HG02610 (cell line): ENCODE measurements at regions not wholly inside any gene's neighbourhood (a gene's known extent, or its start where the extent isn't known, plus 50 kb on each side); places are given as distances from the start of the nearest gene placed in this dataset.

ENCODE experiments used
- ATAC-seq: cut with Tn5 transposase; IDR thresholded peaks from one replicate; pipeline ENCODE4 v1.9.1; 2021; ENCODE audit warnings: mild to moderate bottlenecking, moderate library complexity; ENCODE audit not compliant: unreplicated experiment

DNA sequence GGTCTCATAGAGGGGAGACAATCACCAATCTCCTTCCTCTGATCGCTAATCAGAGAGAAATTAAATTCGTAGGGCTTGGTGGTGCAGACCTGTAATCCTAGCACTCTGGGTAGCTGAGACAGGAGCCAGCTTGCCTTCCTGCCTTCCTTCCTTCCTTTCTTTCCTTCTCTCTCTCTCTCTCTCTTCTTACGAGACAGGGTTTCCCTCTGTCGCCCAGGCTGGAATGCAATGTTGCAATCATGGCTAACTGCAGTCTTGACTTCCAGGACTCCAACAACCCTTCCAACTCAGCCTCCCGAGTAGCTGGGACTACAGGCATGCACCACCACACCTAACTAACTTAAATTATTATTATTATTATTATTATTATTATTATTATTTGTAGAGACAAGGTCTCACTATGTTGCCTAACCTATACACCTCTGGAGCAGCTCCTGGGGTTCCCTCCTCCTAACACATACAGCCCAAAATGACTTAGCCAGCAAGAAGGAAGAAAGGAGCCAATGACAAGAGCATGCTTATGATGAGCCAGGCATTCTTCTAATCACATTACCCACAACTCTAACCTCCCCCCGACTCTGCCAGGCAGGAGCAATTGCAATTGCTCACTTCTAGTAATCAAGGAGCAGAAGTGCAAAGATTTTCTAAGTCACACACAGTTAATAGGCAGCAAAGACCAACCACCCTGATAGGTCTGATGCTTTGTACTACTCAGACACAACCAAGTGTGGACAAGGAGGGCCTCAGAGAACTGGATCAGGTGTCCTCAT, 105.4 kb upstream of the F3 start:
- ATAC-seq, result no peak

DNA sequence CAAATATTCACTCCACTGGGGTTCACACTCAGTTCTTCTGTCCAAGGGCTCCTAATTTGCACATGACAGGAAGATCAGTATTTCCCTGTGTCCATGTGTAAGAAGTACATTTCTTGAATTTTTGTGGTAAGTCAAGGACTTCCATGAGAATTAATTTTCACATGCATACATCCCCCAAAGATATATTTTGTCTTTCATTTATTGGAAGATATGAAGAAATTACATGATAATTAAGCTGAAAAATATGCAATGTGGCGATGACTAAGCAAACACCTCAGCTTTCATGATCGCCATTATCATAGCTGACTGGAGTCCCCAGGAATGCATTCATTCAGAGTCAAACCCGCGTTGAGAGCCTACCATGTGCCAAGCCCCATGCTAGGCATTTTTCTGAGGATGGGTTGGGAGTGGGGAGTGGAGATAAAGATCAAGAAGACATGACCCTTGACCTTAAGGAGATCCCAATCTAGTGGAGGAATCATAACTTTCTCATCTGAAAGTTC, 104.6 kb upstream of the F3 start:
- no peak for ATAC-seq

DNA sequence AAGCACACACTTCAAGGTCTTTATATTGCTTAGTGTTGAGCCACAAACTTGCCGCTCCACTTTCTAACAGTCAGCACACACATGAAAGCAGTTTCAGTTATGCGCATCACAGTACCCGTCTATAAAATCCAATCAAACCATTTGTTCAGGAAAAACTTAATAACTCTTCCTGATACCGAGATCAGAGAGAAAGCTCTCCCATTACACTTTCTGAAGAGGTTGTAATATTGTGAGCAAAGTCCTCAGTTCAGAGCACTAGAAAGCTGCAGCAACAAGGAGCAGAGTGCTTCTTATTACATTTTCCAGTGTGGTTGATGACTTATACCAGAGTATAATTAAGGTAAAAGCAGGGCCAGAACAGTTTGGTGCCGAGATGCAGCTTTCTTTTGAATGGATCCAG, 102.8 kb upstream of the F3 start:
- ATAC-seq, result no peak

DNA sequence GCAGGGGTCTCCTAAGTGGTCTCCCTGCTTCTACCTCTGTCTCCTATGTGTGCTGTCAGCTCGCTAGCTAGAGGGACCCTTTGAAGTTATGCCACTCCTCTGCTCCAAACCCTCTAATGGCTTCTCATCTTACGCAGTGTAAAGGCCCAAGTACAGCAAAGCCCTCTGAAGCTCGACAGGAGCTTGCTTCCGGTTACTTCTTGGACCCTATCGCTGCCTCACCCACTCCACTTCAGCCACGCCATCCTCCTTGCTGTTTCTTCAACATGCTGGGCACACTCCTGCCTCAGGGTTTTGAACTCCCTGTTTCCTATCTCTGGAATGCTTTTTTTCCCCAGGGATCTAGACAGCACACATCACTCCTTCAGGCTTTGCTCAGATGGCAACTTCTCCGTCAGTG, 102.3 kb upstream of the F3 start:
- no peak for ATAC-seq

DNA sequence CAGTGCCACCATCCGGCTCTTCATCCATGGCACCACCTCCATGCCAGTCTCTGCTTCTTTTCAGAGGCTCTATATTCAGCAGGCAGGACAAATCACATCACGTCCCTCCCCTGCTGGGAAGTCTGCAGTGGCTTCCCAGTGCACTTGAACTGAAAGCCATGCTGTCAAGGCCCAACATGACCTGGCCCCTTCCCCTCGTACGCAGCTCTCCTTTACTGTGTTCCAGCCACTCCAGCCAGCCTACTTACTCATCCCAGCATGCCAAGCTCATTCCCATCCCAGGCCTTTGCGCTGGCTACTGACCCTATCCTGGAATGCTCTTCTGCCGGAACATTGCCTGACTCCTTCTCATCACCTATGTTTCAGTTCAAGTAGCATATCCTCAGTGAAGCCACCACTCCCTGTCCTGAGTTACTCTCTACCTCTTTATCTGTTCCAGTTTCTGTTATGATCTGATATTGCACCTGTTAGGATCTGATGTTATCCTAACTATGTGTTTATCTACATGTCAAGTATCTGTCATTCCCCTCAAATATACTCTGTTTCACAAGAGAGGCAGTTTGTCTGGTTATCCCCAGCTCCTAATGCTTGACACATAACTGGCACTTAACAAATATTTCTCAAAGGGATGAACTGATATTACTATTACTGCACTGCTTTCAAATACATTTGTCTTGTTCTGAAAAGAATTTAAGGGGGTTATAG, 101.2 kb upstream of the F3 start:
- no peak for ATAC-seq

DNA sequence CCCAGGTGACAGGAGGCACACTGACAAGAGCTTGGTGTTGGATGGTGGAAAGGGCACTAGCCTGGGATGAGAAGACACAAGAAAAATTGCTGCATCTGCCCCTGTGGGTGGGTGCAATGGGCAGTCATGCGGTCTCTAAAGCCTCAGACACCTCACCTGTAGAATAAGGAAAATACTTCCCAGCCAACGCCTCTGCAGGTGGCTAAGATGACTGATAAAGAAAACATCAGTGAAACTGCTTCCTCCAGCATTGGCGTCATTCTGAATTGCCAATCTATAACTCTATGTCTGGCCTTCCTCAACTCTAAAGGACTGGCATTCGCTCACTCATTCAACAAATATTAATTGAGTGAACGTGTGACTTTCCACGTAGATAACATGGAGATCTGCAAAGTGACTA, 100.4 kb upstream of the F3 start:
- ATAC-seq, result no peak

DNA sequence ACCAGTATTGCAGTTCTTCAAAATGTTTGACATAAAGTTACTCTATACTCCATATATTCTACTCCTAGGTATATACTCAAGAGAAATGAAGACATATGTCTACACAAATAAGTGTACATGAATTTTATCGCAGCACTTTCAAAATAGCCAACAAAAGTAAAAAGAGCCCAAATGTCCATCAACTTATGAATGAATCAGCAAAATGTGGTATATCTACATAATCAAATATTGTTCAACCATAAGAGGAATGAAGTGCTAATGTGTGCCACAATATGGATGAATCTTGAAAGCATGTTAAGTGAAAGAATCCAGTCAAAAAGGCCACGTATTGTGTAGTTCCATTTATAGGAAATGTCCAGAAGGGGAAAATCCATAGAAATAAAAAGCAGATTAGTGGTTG, 98.6 kb upstream of the F3 start:
- no peak for ATAC-seq

DNA sequence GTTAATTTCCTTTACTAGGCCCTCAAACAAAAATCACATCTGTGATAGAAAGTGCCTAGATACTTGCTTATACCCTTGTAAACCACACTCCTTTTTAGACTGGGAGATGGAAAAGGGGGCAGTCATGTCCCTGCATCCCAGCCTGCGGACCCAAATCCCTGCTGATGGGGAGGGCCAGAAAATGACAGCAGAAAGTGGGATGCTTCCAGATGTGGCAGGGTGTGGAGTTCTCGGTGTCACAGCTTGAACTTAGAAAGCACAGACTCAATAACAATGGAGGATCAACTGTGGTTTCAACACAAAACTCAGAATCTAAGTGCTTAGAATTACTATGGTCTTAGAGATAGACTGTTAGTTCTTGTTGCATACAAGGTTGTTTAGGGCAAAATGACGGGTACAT, 95.6 kb upstream of the F3 start:
- no peak for ATAC-seq

DNA sequence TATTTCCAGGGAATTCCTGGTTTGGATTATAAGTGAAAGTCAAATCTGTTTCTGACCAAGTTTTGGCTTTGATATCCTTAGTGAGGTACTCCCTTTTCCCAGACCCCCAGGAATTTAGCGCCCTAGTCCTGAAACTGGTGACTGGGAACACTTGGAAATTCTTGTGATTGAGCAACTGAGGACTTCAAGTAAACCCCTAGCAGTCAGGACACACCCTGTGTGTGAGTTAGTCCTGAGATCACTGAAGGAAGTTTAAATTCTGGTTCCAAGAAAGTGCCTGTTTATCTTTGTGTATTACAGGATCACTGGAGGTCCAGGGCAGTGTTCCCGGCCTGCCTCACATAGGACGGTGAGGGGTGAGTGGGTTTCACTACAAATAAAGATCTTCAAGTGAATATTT, 95.1 kb upstream of the F3 start:
- ATAC-seq, result no peak

DNA sequence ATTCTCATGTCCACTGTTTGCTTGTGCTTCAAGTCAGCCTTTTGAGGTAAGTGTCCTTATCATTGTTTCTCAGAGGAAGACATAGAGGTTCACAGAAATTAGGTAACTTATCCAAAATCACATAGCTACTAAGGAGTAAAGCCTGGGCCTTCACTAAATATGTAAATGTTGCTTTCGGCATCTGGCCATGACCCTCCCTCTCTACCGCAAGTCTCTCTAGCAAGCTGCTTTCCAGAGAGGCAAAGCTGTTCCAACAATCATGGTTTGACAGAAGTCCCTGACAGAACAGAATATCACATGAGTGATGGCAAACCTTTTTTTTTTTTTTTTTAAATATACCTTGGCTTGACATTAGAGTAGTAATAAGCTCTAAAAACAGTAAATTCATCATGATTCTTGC, 94.5 kb upstream of the F3 start:
- no peak for ATAC-seq

DNA sequence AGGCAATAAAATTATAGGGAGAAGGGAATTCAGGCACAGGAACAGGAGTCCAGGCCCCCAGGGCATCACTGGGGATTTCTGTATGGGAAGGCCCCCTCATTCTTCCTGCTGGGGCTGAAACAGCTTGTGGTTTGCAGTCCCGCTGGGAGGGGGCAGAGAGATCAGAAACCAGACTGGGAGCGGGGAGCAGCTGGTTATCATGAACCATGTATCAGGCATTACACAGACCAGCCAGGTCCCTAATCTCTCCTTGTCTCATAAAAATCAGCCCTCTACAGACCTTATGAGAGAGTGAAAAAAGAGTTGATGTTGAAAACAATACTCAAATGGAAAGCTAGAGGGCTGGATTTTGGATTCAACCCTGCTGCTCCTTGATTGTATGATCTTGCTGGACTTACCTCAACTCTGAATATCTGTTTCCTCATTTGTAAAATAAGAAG, 93.4 kb upstream of the F3 start:
- no peak for ATAC-seq

DNA sequence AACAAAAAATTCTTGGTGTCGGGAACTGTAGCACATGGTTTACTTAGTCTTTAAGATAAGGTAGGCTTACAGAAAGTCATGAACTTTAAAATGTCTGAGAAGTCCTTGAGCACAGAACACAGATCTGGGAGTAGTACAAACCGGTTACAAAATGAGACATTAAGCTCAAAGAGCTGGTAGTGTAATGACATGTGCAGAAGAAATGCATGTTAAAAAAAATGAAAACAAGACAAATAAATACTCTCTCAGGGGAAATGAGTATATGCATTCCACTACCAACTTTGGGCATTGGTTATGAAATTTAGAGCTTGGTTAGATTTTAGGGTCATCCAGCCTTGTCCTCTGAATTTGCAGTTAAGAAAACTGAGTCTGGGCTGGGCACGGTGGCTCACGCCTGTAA, 91.5 kb upstream of the F3 start:
- no peak for ATAC-seq

DNA sequence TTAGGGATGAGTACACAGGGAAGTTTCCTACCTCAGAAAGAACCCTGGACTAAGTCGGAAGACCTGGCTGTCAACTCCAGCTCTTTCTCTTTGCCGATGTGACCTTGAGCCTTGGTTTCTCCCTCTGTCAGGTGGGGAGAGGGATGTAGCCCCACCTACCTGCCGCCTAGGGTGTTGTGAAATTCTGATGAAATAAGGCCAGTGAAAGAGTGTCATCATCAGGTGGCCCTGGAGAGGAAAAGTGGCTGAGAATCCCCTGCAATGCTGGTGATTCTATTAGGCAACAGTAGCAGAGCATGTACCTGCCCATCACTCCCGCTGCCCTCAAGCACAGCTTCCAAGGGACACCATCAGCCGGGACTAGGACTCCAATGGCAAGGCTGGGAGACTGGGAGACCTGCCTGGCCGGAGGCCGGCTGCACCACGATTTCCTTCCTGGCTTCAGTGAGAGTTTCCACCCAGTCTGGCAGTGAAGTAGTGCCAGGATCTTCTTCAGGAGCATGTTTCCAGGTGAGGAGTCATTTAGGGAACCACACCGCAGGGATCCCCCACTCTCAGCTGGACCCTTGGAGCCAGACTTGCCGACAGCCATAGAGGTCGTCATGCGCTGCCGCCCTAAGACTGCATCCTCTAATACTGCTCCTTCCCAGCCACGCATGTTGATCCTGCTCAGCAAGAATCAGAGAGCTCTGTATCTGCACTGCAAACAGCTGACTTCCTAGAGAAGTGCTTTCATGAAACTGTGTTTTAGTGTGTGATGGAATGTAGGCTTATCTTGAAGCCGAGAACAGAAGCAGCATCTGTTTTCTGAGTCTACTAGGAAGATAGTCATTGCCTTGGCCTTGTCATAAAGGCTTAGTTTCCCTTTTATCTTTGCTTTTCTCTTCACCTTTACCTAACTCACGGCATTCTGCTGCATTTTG, 88.0 kb upstream of the F3 start:
- ATAC-seq, result no peak

DNA sequence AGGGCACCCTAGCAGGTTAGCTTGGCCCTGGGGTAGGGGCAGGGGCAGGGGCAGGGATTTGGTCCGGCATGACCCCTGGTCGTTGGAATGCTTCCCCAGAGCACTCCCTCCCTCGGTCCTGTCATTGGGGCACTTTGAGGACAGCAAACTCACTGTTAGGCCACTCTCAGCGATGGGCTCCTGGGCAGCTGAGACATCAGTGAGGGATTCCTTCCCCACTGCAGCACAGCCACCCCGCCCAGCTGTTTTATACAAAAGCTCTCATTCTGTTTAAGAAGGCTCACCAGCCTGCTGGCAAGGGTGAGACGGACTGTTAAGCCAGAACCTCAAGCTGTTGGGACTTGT, 86.9 kb upstream of the F3 start:
- ATAC-seq, result no peak

DNA sequence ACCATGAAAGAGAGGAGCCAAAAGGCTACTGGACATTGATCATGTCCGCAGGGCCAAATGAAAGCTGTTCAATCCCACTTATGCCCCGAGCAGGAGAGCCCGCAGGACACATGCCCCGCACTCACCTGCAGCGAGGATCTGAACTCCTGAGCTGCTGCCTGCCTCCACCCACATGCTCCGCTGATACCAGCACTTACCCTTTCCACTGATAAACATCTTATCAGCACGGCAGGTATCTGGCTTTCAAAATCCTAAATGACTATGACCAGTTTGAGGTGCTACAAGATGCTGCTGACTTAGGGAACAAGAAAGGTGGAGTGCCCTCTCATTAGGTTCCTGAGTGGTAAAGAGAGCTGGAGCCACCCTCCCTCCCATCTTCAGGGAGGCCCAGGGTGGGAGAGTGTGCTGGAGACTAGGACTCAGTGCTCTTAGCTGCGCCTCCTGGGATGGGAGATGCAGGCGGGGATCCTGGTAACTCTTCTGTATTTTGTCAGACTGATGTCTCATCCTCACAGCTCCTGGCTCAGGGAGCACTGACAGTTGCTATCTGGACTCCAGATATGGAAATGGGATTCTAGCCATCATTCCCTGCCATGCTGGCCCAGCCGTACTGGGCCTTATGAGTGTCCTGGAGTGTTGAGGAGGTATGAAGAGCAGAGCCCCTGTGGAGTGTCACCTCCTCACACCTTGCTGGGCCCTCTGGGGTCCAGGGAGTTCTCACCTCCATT, 86.4 kb upstream of the F3 start:
- no peak for ATAC-seq

DNA sequence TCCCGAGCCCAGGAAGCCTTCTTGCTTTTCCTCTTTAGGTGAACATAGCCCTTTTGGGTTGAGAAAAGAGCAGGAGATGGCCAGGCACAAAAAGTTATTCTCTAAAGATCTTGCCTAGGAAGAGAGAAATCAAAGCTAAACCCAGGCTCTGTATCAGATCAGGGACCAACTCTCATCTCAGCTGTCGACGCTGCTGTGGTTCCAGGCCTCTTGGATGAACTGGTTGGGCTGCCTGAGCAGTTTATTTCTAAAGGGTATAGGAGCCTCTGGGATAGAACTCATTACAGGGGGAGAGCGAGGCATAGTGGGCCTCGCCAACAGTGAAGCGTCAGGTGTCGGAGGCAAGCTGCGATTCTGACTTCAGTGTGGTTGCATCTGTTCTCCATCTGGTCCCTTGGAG, 82.6 kb upstream of the F3 start:
- ATAC-seq, result no peak

DNA sequence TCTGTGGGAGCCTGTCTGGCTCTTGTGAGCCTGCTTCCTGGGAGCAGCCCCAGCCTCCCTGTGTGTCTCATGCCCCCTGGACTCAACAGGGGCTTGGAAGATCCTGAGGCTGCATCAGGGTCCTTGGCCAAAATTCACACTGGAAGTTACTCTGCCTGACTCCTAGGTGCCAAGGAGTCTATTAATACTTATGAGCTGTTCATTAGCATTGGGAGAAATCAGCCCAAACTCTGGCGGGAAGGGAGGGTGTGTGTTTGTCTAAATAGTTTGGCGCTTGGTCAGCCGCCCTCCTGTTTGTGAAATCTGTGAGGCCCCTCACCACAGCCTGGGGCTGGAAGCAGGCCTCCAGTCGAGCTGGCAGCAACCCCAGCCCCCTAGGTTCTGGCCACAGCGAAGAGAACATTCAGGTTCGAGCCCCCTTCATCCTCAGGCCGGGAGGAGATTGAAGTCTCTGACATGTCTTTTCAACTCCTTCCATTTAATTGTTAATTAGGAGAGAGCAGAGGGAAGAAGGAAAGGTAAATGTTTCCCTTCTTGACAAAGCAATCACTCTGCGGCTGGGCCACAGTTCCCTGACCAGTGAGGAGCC, 82.1 kb upstream of the F3 start:
- no peak for ATAC-seq

DNA sequence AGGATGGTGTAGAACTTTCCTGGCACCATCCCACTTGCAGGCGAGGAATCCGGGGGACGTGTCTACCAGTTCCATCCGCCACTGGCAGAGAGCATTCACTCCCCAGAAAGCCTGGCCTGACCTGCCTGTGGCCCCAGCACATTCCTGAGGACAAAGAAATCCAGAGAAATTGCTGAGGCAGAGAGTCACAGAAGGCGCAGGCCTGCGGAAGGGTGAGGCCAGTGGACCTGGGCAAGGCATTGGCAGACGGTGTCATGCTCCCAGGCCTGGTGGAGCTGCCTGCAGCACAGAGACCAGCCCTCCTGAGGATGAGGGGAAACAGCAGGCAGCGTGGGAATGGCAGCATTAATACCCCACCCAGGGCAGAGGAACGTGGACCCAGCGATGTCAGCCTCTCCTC, 81.2 kb upstream of the F3 start:
- ATAC-seq, result no peak

DNA sequence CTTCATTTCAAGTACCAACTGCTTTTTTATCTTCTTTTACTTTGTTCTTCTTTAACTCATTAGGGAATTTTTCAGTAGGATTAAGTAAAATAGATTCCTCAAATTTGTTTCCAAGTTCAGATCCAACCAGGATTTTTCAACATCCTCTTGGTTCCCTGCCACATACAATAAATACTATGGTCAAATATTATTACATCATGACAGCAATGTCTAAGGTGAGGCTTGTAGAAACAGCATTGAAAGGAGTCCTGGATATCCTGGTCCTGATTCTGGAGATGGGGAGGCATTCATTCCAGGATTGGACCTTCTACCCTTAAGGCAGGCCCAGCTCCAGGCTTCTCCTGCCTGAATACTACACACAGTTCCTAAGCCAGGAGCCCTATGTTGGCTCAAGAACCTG, 80.2 kb upstream of the F3 start:
- ATAC-seq, result no peak

DNA sequence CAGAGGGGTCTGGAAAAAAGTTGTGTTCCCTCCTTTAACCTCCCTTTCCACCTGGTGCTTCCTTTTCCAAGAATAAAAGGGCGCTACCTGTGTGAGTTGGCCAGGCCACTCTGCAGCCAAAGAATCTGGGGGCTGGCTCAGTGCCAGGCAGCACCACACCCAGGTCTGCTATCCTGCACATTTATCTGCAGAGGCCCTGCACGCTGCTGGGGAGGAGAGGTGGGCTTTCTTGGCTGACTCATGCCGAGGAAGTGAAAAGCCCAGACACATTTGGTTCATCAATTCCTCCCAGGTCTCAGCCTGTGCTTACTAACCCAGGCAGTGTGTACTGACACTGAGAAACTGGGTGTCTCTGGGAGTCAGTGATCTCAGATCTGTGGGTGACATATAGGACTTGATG, 79.8 kb upstream of the F3 start:
- no peak for ATAC-seq
